Adrenal gland (tissue), 9 donors: ENCODE measurements at regions not wholly inside any gene's neighbourhood (a gene's known extent, or its start where the extent isn't known, plus 50 kb on each side); places are given as distances from the start of the nearest gene placed in this dataset.
"Not testable (repeated sequence)": the region's sequence is repeated elsewhere in the genome, so short reads cannot be mapped to it uniquely, and the experiment has no call there.

Source experiments
- DNase-seq, 7 donors: peaks; one replicate each; pipeline ENCODE4 v3.0.0-alpha.2; 2019 to 2020
- H3K27ac ChIP-seq, 5 donors: fragments of 200-600 bp; sonication (generic) in 4 of 5; 1 replicate in 3 of 5; 2 replicates in 2 of 5; pipeline versions ENCODE4 v1.5.1 to v1.8.0; 2016 to 2020; ENCODE audit warnings: mild to moderate bottlenecking in 1 of 5
- H3K27me3 ChIP-seq: fragments of 200-600 bp; 2 replicates; pipeline ENCODE4 v1.8.0; 2021
- H3K36me3 ChIP-seq, 2 donors: fragments of 200-600 bp; replicated peaks in 1 of 2; 1 replicate in 1 of 2; 2 replicates in 1 of 2; pipeline versions ENCODE4 v1.5.1 to v1.8.0; 2018 to 2022
- H3K4me1 ChIP-seq, 2 donors: fragments of 200-600 bp; replicated peaks in 1 of 2; 1 replicate in 1 of 2; 2 replicates in 1 of 2; pipeline versions ENCODE4 v1.5.1 to v1.8.0; 2018 to 2021
- H3K4me3 ChIP-seq, 4 donors: fragments of 200-600 bp; sonication (generic) in 3 of 4; one replicate each; pipeline ENCODE4 v1.5.1; 2016 to 2018
- H3K9me3 ChIP-seq, 3 donors: fragments of 200-600 bp; sonication (generic) in 1 of 3; replicated peaks in 1 of 3; 1 replicate in 2 of 3; 2 replicates in 1 of 3; pipeline versions ENCODE4 v1.5.1 to v1.8.0; 2016 to 2021
- POLR2A ChIP-seq, 2 donors: fragments of 450-650 bp; IDR thresholded peaks; one replicate each; pipeline ENCODE4 v1.6.1; 2017; ENCODE audit warnings: antibody characterized with exemption in 2 of 2, mild to moderate bottlenecking in 2 of 2, moderate library complexity in 1 of 2
- WGBS, 4 donors: extraction: QIAGEN DNeasy Blood & Tissue Kit in 2 of 4; methylation state at CpG; one replicate each; pipeline versions ENCODE4 v1.1.5 to v1.1.7; 2013 to 2017; 5-methylcytosine and 5-hydroxymethylcytosine counted together
- intact Hi-C, 2 donors: fragments of 100-400 bp; cut with DNase I; formaldehyde crosslinking; loops; one replicate each; pipeline versions ENCODE4 v1.14.1 to v1.15.0; 2022 to 2023
- TF ChIP-seq, protein P1 (sequence below), 6 experiments: fragments of 450-650 bp in 4 of 6; fragments of 200-600 bp in 2 of 6; sonication (generic) in 1 of 6; IDR thresholded peaks; 1 replicate in 5 of 6; 2 replicates in 1 of 6; pipeline versions ENCODE4 v1.5.1 to v1.8.0; 2016 to 2021; ENCODE audit warnings: antibody characterized with exemption in 6 of 6, mild to moderate bottlenecking in 2 of 6, moderate library complexity in 1 of 6
- donor health status: healthy with polysubstance abuse.
- donor health status: Bipolar disorder and iron deficiency.
- donor health status: DM: yes; HTN: yes; CAD: no.
- donor health status: DM: no; HTN: no; CAD: no.
- donor health status: DM: no; HTN: no; CAD: no.

DNA sequence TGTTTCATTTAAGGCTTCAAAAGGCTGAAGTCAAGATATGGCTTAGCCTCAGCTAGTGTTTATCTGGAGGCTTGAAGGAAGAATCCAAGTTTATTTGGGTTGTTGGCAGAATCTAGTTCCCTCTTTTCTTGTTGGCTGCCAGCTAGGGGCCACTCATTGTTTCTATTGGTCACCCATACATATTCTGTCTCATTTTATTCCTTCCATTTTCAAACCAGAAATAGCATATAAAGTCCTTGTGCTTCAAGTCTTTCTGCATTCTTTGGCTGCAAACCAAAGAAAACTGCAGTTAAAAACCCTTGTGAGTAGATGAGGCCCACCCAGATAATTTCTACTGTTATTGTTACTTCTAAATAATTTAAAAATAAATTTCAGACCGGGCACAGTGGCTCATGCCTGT is 301.7 kb downstream of the OXSM start:
- no peaks in the 10 kb centered on the region for H3K27me3 ChIP-seq
- WGBS, 4 donors, result 15 to 39% (median 24%) methylated on average over 1 of the region's 1 CpG
- H3K27ac ChIP-seq, result no peak overlapping the region
- H3K9me3 ChIP-seq, result peaks cover 0 to 6% (median 0%) of the 10 kb centered on the region in 3 donors
- no peak overlapping the region for H3K4me3 ChIP-seq
- H3K4me1 ChIP-seq, result no peaks in the 10 kb centered on the region
- intact Hi-C loops, result no loop called here
- TF ChIP-seq POLR2A (IDR thresholded peaks at IDR 0.05), result no peak
- TF ChIP-seq, protein P1, sequence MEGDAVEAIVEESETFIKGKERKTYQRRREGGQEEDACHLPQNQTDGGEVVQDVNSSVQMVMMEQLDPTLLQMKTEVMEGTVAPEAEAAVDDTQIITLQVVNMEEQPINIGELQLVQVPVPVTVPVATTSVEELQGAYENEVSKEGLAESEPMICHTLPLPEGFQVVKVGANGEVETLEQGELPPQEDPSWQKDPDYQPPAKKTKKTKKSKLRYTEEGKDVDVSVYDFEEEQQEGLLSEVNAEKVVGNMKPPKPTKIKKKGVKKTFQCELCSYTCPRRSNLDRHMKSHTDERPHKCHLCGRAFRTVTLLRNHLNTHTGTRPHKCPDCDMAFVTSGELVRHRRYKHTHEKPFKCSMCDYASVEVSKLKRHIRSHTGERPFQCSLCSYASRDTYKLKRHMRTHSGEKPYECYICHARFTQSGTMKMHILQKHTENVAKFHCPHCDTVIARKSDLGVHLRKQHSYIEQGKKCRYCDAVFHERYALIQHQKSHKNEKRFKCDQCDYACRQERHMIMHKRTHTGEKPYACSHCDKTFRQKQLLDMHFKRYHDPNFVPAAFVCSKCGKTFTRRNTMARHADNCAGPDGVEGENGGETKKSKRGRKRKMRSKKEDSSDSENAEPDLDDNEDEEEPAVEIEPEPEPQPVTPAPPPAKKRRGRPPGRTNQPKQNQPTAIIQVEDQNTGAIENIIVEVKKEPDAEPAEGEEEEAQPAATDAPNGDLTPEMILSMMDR (IDR thresholded peaks at IDR 0.05), result no peak
- H3K36me3 ChIP-seq, result no peaks in the 10 kb centered on the region
- DNase-seq, result no peak

DNA sequence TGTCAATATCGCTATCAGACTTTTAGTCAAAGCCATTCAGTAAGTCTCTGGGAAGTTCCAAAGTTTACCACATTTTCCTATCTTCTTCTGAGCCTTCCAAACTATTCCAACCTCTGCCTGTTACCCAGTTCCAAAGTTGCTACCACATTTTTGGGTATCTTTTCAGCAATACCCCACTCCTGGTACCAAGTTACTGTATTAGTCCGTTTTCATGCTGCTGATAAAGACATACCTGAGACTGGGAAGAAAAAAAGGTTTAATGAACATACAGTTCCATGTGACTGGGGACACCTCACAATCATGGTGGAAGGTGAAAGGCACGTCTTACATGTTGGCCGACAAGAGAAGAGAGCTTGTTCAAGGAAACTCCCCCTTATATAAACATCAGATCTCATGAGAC is 307.2 kb downstream of the OXSM start:
- H3K36me3 ChIP-seq, intact Hi-C loops, H3K27ac ChIP-seq, H3K27me3 ChIP-seq, H3K4me3 ChIP-seq, DNase-seq, H3K9me3 ChIP-seq, H3K4me1 ChIP-seq: not testable (repeated sequence)
- 79 to 89% (median 84%) methylated on average over 4 of the region's 4 CpGs for WGBS, 4 donors

DNA sequence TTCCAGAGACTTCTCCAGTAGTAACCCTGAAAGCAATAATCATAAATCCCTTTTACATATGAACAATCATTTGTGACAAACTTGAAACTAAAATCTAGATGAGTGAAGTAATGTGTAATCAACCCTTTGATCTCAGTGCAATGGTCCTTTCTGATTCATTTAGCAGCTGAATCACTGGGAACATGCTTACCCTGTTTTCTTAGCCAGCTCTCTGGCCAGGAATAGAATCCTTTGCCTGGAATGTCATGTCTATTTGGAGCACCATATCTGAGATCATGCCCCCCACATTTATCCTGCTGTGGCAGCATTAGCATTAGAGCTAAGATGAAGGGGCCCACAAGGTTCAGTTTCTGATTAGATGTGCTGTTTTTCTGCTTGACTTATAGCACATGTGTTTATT is 309.8 kb downstream of the OXSM start:
- H3K9me3 ChIP-seq, result no peaks in the 10 kb centered on the region
- no peaks in the 10 kb centered on the region for H3K27me3 ChIP-seq
- no peak overlapping the region for H3K27ac ChIP-seq
- TF ChIP-seq POLR2A (IDR thresholded peaks at IDR 0.05), result no peak
- TF ChIP-seq, protein P1 (IDR thresholded peaks at IDR 0.05), result no peak
- intact Hi-C loops, result no loop called here
- no peak overlapping the region for H3K4me3 ChIP-seq
- no peaks in the 10 kb centered on the region for H3K4me1 ChIP-seq
- no peak for DNase-seq
- no peaks in the 10 kb centered on the region for H3K36me3 ChIP-seq

DNA sequence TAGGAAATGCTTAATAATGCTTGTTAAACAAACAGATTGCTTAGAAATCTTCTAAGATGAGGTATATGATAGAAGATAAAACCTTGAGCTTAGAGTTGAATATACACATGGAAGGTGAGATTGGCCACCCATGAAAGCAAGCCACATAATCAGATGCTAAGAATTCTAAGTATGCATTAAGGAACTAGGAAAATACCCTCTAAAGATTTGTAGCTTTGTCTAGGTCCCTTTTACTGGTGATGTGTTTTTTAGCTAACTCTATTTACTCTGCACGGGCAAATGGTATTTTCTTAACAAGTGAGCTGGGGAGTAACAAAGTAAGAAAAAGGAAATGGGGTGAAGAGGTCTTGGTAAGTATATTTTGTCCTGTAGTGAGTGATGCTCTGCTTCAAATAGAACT is 310.3 kb downstream of the OXSM start:
- H3K4me1 ChIP-seq, result no peaks in the 10 kb centered on the region
- intact Hi-C loops, result no loop called here
- H3K36me3 ChIP-seq, result no peaks in the 10 kb centered on the region
- WGBS, 4 donors, result 19 to 47% (median 39%) methylated on average over 1 of the region's 1 CpG
- no peak for TF ChIP-seq POLR2A (IDR thresholded peaks at IDR 0.05)
- TF ChIP-seq, protein P1 (IDR thresholded peaks at IDR 0.05), result no peak
- no peak overlapping the region for H3K27ac ChIP-seq
- no peaks in the 10 kb centered on the region for H3K27me3 ChIP-seq
- no peaks in the 10 kb centered on the region for H3K9me3 ChIP-seq
- H3K4me3 ChIP-seq, result no peak overlapping the region
- DNase-seq, result no peak

DNA sequence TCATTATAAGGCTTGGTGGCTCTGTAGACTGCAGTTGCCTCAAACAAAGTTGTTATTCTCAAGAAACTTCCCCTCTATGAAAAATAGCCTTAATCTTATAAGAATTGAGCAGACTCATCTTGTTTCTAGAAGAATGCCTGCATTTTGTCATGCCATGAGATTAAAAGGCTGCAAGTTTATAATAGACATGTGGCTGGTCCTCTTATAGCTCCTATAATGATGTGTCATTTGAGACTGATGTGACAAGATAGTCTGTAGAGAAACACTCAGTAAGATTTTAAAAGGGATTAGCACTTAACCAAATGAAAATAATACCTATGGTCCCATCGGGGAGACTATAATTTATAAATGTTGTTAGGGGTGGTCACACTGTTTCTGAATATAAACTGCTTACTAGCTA is 312.5 kb downstream of the OXSM start:
- Histone ChIP-seq H3K27ac (no peak overlapping the region), H3K4me3 (no peak overlapping the region), H3K4me1 (no peaks in the 10 kb centered on the region), H3K27me3 (no peaks in the 10 kb centered on the region), H3K36me3 (no peaks in the 10 kb centered on the region), H3K9me3 (no peaks in the 10 kb centered on the region)
- intact Hi-C loops, result no loop called here
- TF ChIP-seq POLR2A (IDR thresholded peaks at IDR 0.05), result no peak
- TF ChIP-seq, protein P1 (IDR thresholded peaks at IDR 0.05), result no peak
- DNase-seq, result no peak
- WGBS, 4 donors, result 45 to 65% (median 58%) methylated on average over 1 of the region's 1 CpG
